Left cardiac atrium (tissue), 4 donors: ENCODE measurements at regions not wholly inside any gene's neighbourhood (a gene's known extent, or its start where the extent isn't known, plus 50 kb on each side); places are given as distances from the start of the nearest gene placed in this dataset.
A peak's percentile ranks its signal among the peaks of the same experiment; 100 is the strongest.
"Not testable (repeated sequence)": the region's sequence is repeated elsewhere in the genome, so short reads cannot be mapped to it uniquely, and the experiment has no call there.

ENCODE experiments used
- ATAC-seq, 2 donors: fragments of 200-7000 bp; cut with Tn5 transposase; one replicate each; pipeline ENCODE4 v1.9.1; 2020; ENCODE audit warnings: mild to moderate bottlenecking in 2 of 2, moderate library complexity in 2 of 2
- DNase-seq: peaks from one replicate; pipeline ENCODE4 v3.0.0-alpha.2; 2020
- intact Hi-C, 2 donors: fragments of 100-400 bp; cut with DNase I; formaldehyde crosslinking; loops; one replicate each; pipeline versions ENCODE4 v1.14.1 to v1.15.1; 2022 to 2023
- donor health status: DM: no; HTN: yes; CAD: no.
- donor health status: DM: no; HTN: yes; CAD: no; lungs with severe emphysema.
- donor health status: DM: yes; HTN: yes; CAD: no.
- donor health status: Dilated cardiomyopathy.

DNA sequence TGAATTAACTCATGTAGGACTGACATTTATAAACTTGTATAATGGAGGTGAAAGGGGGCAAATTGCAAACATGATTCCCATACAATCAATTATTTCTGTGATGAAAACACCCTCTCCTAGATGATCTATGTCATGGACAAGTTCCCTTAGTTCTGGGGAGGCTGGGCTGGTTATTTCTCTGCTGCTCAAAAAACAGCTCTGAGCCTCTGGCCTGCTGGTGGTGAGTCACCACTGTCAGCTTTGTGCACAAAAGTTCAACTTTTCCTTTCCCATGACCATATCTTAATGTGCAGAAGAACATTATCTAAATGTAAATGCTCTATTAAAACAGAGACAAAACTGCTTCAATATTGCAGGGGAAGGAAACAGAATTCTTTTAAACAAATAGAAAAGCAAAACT is 85.0 kb downstream of the HMHB1 start:
- ATAC-seq (peak in 1 of 2 donors; percentile 49), DNase-seq (no peak)
- intact Hi-C loops: no loop called here

DNA sequence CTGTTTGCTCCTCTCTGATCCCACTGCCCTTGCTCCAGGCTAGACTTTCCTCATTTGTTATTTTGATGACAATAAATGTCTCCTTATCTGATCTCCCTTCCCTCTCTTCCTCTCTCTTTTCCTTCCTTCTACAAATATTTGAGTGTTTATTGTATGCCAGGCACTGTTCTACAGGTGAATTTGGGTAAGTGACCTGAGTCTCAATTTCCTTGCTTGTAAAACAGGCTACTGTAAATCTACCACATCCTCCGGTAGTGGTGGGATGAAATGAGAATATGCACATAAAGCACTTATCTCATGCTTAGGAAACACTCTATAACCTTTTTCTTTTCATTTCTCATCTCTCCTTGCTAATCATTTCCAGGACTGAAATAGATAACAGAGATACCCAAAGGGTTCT is 86.4 kb downstream of the HMHB1 start:
- ATAC-seq: no peak
- intact Hi-C loops: no loop called here

DNA sequence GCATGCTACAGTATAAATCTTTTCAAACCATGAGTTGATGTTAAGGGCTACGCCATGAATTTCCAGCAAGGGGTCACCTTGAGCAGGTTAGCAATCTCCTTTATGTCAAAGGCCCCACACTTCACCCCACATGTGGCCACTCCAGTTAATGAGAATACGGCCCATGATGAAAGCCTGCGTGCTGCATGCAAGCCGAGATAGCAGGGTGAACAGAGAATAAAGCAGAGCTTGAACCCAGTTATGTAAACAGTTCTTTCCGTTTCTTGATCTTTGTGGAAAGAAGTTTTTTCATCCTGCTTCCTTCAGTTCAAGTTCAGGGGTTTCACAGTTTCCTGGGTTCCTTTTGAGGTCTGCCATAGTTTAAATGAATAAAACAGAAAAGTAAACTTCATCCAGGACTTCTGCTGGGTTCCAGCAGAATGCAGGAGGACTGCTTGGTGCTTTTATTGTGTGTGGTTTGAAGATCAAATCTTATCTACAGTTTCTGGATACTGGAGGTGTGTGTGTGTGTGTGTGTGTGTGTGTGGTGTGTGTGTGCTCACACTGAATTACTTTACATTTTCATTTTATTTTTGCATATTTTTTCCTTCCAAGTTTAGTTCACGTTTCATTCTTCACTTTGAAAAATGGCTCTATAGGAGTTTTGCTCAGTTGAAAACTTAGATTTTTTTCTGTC is 87.1 kb downstream of the HMHB1 start:
- no peak for ATAC-seq
- intact Hi-C loops: no loop called here
- no peak for DNase-seq

More for the DNA sequence above, 86.4 kb downstream of the HMHB1 start:
- no peak for DNase-seq

DNA sequence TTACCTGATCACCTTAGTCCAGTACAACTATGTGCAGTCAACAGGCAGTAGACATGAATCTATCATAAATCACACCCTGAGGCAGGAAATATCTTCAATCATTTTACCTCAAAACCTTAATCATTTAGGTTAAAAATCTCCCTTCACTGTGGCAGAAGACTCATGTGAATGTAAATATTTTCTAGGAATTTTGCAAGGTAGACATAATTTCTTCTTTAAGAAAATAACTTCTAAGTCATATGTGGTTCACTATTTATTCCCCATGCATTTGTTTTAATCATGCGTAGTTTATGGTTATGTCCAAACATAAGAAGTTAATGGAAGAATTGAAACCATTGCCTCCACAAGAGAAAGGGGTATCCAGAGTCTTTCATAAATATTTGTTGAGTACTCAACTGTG is 97.0 kb downstream of the HMHB1 start:
- intact Hi-C loops: no loop called here
- ATAC-seq: no peak
- DNase-seq: no peak

- ATAC-seq (no peak), DNase-seq (no peak)
- intact Hi-C loops: no loop called here
These were observed 101.2 kb downstream of the HMHB1 start for GRCh38 chr5:143913008-143913752.

GRCh38 chr5:143914756-143915155 is 102.8 kb downstream of the HMHB1 start:
- no peak for ATAC-seq
- intact Hi-C loops: no loop called here
- DNase-seq: no peak

- intact Hi-C loops: no loop called here
- ATAC-seq (no peak), DNase-seq (no peak)
These were observed 104.5 kb downstream of the HMHB1 start for GRCh38 chr5:143916451-143916850.

DNA sequence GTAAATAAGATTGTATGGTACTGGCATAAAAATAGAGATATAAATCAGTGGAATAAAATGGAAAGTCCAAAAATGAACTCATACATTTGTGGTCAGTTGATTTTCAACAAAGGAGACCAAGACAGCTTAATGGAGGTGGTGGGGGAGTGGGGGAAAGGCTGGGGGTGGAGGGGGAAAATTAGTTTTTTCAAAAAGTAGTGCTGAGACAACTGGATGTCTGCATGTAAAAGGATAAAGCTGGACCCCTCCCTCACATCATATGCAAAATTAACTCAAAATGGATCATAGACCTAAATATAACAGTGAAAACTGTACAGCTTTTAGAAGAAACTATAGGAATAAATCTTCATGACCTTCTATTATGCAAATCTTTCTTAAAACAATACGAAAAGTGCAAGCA is 107.0 kb downstream of the HMHB1 start:
- ATAC-seq (no peak), DNase-seq (no peak)
- intact Hi-C loops: no loop called here

GRCh38 chr5:143920772-143921171 is 108.8 kb downstream of the HMHB1 start:
- DNase-seq (no peak), ATAC-seq (no peak)
- intact Hi-C loops: no loop called here

GRCh38 chr5:143921525-143922311 is 109.8 kb downstream of the HMHB1 start:
- DNase-seq (no peak), ATAC-seq (peak in 1 of 2 donors; percentile 85)
- intact Hi-C loops: no loop called here

DNA sequence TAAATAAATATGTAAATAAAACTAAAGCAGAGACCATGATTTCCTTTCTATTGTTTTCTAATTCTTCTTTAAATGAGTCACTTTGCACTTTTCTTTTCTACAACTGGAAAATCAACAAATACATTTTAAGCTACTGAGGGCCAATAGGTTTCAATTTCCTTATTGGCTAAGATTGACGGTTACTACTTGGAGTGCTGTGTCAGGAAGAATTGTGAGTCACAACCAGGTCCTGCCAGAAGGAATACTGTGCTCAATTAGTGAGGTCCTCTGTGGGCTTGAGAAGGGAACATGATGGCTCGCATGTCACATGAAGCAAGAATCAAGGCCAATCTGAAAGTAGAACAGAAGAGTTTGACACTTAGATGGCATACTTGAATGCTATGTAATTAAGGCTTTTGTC is 110.8 kb downstream of the HMHB1 start:
- ATAC-seq (peak; percentile 71 to 76), DNase-seq (no peak)

GRCh38 chr5:143923634-143924266 is 111.8 kb downstream of the HMHB1 start:
- intact Hi-C loops: no loop called here
- ATAC-seq: peak in 1 of 2 donors; percentile 56

More for the DNA sequence above, 110.8 kb downstream of the HMHB1 start:
- intact Hi-C loops: no loop called here

GRCh38 chr5:143924311-143924978 is 112.5 kb downstream of the HMHB1 start:
- ATAC-seq (no peak), DNase-seq (no peak)
- intact Hi-C loops: no loop called here

More at GRCh38 chr5:143923634-143924266, 111.8 kb downstream of the HMHB1 start:
- DNase-seq: no peak

GRCh38 chr5:143924979-143925325 is 113.0 kb downstream of the HMHB1 start:
- DNase-seq, intact Hi-C loops, ATAC-seq: not testable (repeated sequence)

DNA sequence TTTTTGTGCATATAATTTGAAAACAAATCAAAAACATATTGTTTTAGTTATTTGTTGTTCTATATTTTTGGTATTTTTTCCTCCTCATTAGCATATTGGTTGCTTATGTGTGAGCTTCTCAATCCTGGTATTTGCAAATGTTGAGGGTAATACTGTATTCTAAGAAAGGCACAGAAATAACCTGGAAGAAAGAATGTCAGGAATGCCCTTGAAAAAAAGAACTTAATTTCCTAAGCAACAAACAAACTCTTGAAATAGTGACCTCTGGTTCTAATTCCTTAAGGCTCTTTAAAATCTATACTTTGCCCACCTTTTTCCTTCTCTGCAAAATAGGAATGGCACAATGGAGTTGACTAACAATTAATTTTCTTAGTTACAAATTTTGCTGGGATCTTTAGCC is 117.5 kb downstream of the HMHB1 start:
- DNase-seq: no peak
- no peak for ATAC-seq
- intact Hi-C loops: no loop called here

GRCh38 chr5:143930561-143930960 is 118.6 kb downstream of the HMHB1 start:
- no peak for ATAC-seq
- no peak for DNase-seq

GRCh38 chr5:143931476-143931875 is 119.5 kb downstream of the HMHB1 start:
- ATAC-seq: peak; percentile 79 to 86
- intact Hi-C loops: no loop called here
- peak; percentile 39 for DNase-seq

More at GRCh38 chr5:143930561-143930960, 118.6 kb downstream of the HMHB1 start:
- intact Hi-C loops: no loop called here

DNA sequence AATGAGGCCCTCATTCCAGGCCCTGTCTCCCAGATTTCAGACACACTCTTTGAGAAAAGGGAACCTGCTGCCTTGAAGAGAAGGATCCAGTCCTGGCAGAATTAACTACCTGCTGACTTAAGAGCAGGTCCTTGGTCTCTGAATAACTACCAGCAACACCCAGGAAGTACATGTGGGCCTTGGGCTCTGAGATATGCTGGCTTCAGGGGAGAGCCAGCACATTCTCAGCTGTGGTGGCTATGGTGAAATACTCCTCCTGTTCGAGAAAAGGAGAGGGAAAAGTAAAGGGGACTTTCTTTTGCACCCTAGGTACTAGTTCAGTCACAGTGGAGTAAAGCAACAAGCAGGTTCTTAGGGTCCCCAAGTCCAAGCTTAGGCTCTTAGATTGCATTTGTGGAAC is 120.0 kb downstream of the HMHB1 start:
- intact Hi-C loops: no loop called here
- no peak for DNase-seq
- ATAC-seq: no peak

GRCh38 chr5:143932584-143932983 is 120.6 kb downstream of the HMHB1 start:
- intact Hi-C loops: no loop called here
- DNase-seq: no peak
- ATAC-seq: no peak
